ENCODE measurements at regions not wholly inside any gene's neighbourhood (a gene's known extent, or its start where the extent isn't known, plus 50 kb on each side); places are given as distances from the start of the nearest gene placed in this dataset.

GRCh38 chr2:103526757-103527156, 764.9 kb downstream of the TMEM182 start:
- Histone ChIP-seq H3K27me3 (ENCODE audit: control insufficient read depth, insufficient read depth, low read length) (no peaks in the 10 kb centered on the region), H3K4me3 (ENCODE audit: low read depth, low read length) (no peak overlapping the region), H3K36me3 (ENCODE audit: control insufficient read depth, insufficient read depth, low read length) (no peaks in the 10 kb centered on the region)
- no peak for TF ChIP-seq CTCF (IDR thresholded peaks at IDR 0.05; ENCODE audit: insufficient read depth, low read length, severe bottlenecking)
- DNase-seq (ENCODE audit: low read depth) (no peak), FAIRE-seq (no peak)

GRCh38 chr2:103527278-103527677, 765.4 kb downstream of the TMEM182 start:
- Histone ChIP-seq H3K27me3 (ENCODE audit: control insufficient read depth, insufficient read depth, low read length) (no peaks in the 10 kb centered on the region), H3K36me3 (ENCODE audit: control insufficient read depth, insufficient read depth, low read length) (no peaks in the 10 kb centered on the region), H3K4me3 (ENCODE audit: low read depth, low read length) (no peak overlapping the region)
- FAIRE-seq (peak; percentile 55), DNase-seq (ENCODE audit: low read depth) (no peak)
- TF ChIP-seq CTCF (IDR thresholded peaks at IDR 0.05; ENCODE audit: insufficient read depth, low read length, severe bottlenecking) = no peak

- Histone ChIP-seq H3K36me3 (ENCODE audit: control insufficient read depth, insufficient read depth, low read length) (no peaks in the 10 kb centered on the region), H3K27me3 (ENCODE audit: control insufficient read depth, insufficient read depth, low read length) (no peaks in the 10 kb centered on the region), H3K4me3 (ENCODE audit: low read depth, low read length) (no peak overlapping the region)
- DNase-seq (ENCODE audit: low read depth) (no peak), FAIRE-seq (no peak)
- no peak for TF ChIP-seq CTCF (IDR thresholded peaks at IDR 0.05; ENCODE audit: insufficient read depth, low read length, severe bottlenecking)
Measured at GRCh38 chr2:103529798-103530502, 768.1 kb downstream of the TMEM182 start.

GRCh38 chr2:103552775-103553174, 790.9 kb downstream of the TMEM182 start:
- FAIRE-seq = no peak
- H3K36me3 ChIP-seq (ENCODE audit: control insufficient read depth, insufficient read depth, low read length) = no peaks in the 10 kb centered on the region
- no peak for TF ChIP-seq CTCF (IDR thresholded peaks at IDR 0.05; ENCODE audit: insufficient read depth, low read length, severe bottlenecking)
- no peak overlapping the region for H3K4me3 ChIP-seq (ENCODE audit: low read depth, low read length)
- no peak for DNase-seq (ENCODE audit: low read depth)
- H3K27me3 ChIP-seq (ENCODE audit: control insufficient read depth, insufficient read depth, low read length) = no peaks in the 10 kb centered on the region

GRCh38 chr2:103594823-103595222, 833.0 kb downstream of the TMEM182 start:
- no peak for DNase-seq (ENCODE audit: low read depth)
- Histone ChIP-seq H3K27me3 (ENCODE audit: control insufficient read depth, insufficient read depth, low read length) (no peaks in the 10 kb centered on the region), H3K36me3 (ENCODE audit: control insufficient read depth, insufficient read depth, low read length) (no peaks in the 10 kb centered on the region), H3K4me3 (ENCODE audit: low read depth, low read length) (no peak overlapping the region)
- no peak for TF ChIP-seq CTCF (IDR thresholded peaks at IDR 0.05; ENCODE audit: insufficient read depth, low read length, severe bottlenecking)
- no peak for FAIRE-seq

All from bronchial epithelial cell (primary cell).